Panc1 (cell line): ENCODE measurements at regions not wholly inside any gene's neighbourhood (a gene's known extent, or its start where the extent isn't known, plus 50 kb on each side); places are given as distances from the start of the nearest gene placed in this dataset.

Experiments used
- CTCF ChIP-seq: fragments of 450-650 bp; IDR thresholded peaks from 2 replicates; pipeline ENCODE4 v1.5.1; 2017; ENCODE audit warnings: mild to moderate bottlenecking
- POLR2AphosphoS5 ChIP-seq: IDR thresholded peaks from 2 replicates; pipeline ENCODE4 v1.6.1; 2012; ENCODE audit warnings: mild to moderate bottlenecking, low read depth, low read length, moderate library complexity
- REST ChIP-seq, 2 experiments: IDR thresholded peaks; 2 replicates each; pipeline ENCODE4 v1.6.1; 2011 to 2012; ENCODE audit warnings: low read depth in 2 of 2, control low read depth in 1 of 2, low read length in 1 of 2, mild to moderate bottlenecking in 1 of 2, moderate library complexity in 1 of 2; ENCODE audit not compliant: insufficient read depth in 1 of 2
- TCF7L2 ChIP-seq: IDR thresholded peaks from 2 replicates; pipeline ENCODE4 v1.6.1; 2011; ENCODE audit warnings: mild to moderate bottlenecking, low read depth, low read length, inconsistent platforms

- TF ChIP-seq CTCF: no peak
- TF ChIP-seq POLR2AphosphoS5: no peak
- TF ChIP-seq REST (IDR thresholded peaks at IDR 0.05; ENCODE audit: insufficient read depth in 1 of 2, low read depth in 2 of 2, low read length in 1 of 2): no peak
- no peak for TF ChIP-seq TCF7L2
These were observed 136.1 kb downstream of the MSL3 start for GRCh38 chrX:11893933-11894710.
